GM23338 (cell line): ENCODE measurements at regions not wholly inside any gene's neighbourhood (a gene's known extent, or its start where the extent isn't known, plus 50 kb on each side); places are given as distances from the start of the nearest gene placed in this dataset.

Experiments
- ATAC-seq: fragments of 200-7000 bp; cut with Tn5 transposase; 3 replicates; pipeline ENCODE4 v1.9.1; 2020
- DNase-seq: peaks from one replicate; pipeline ENCODE4 v3.0.0-alpha.2; 2015; ENCODE audit warnings: low spot score
- H2AFZ ChIP-seq: fragments of 200-600 bp; sonication (generic); 2 replicates; pipeline ENCODE4 v1.8.0; 2016; ENCODE audit warnings: antibody characterized with exemption, mild to moderate bottlenecking, moderate library complexity
- H3F3A ChIP-seq: fragments of 200-600 bp; sonication (generic); replicated peaks from 2 replicates; pipeline ENCODE4 v1.8.0; 2017; ENCODE audit warnings: antibody characterized with exemption, mixed run types, low read depth
- H3K27ac ChIP-seq: fragments of 200-600 bp; sonication (generic); 2 replicates; pipeline ENCODE4 v1.6.1; 2016; ENCODE audit warnings: low read depth
- H3K27me3 ChIP-seq: fragments of 200-600 bp; sonication (generic); 2 replicates; pipeline ENCODE4 v1.8.0; 2016; ENCODE audit warnings: mild to moderate bottlenecking, mixed run types, moderate library complexity; ENCODE audit not compliant: insufficient read depth
- H3K36me3 ChIP-seq: fragments of 200-600 bp; sonication (generic); 2 replicates; pipeline ENCODE4 v1.8.0; 2016; ENCODE audit warnings: mild to moderate bottlenecking; ENCODE audit not compliant: insufficient read depth
- H3K4me1 ChIP-seq: fragments of 200-600 bp; sonication (generic); 2 replicates; pipeline ENCODE4 v1.8.0; 2016; ENCODE audit warnings: mild to moderate bottlenecking, moderate library complexity; ENCODE audit not compliant: insufficient read depth
- H3K4me2 ChIP-seq: fragments of 200-600 bp; sonication (generic); 2 replicates; pipeline ENCODE4 v1.7.1; 2017; ENCODE audit warnings: mixed run types
- H3K4me3 ChIP-seq: fragments of 200-600 bp; sonication (generic); 2 replicates; pipeline ENCODE4 v1.6.1; 2016; ENCODE audit warnings: mixed run types
- H3K79me2 ChIP-seq: fragments of 200-600 bp; sonication (generic); replicated peaks from 2 replicates; pipeline ENCODE4 v1.8.0; 2017; ENCODE audit warnings: mild to moderate bottlenecking; ENCODE audit not compliant: insufficient read depth
- H3K9me2 ChIP-seq: fragments of 200-600 bp; sonication (generic); 2 replicates; pipeline ENCODE4 v1.8.0; 2017; ENCODE audit not compliant: insufficient read depth
- H4K20me1 ChIP-seq: fragments of 200-600 bp; sonication (generic); replicated peaks from 2 replicates; pipeline ENCODE4 v1.8.0; 2017; ENCODE audit warnings: mild to moderate bottlenecking; ENCODE audit not compliant: insufficient read depth
- H3K27ac Mint-ChIP-seq: 2 replicates; pipeline ENCODE4 v1.8.0; 2020; ENCODE audit warnings: inconsistent platforms, mild to moderate bottlenecking, moderate library complexity, mixed read lengths
- H3K27me3 Mint-ChIP-seq: 3 replicates; pipeline ENCODE4 v1.8.0; 2022; ENCODE audit warnings: low read depth, mild to moderate bottlenecking, moderate library complexity, mixed read lengths, inconsistent platforms; ENCODE audit not compliant: insufficient read depth, poor library complexity
- H3K36me3 Mint-ChIP-seq: 3 replicates; pipeline ENCODE4 v1.8.0; 2021; ENCODE audit warnings: low read depth, mild to moderate bottlenecking, inconsistent platforms, moderate library complexity, mixed read lengths
- H3K4me1 Mint-ChIP-seq: 3 replicates; pipeline ENCODE4 v1.8.0; 2020; ENCODE audit warnings: mild to moderate bottlenecking, inconsistent platforms, mixed read lengths
- H3K4me3 Mint-ChIP-seq: 3 replicates; pipeline ENCODE4 v1.8.0; 2021; ENCODE audit warnings: moderate library complexity, mild to moderate bottlenecking, inconsistent platforms, mixed read lengths
- H3K9me3 Mint-ChIP-seq: 3 replicates; pipeline ENCODE4 v1.8.0; 2020; ENCODE audit warnings: moderate library complexity, mild to moderate bottlenecking, inconsistent platforms, mixed read lengths
- CREB1 ChIP-seq: fragments of 250-450 bp; sonication (Bioruptor Pico); IDR thresholded peaks from 2 replicates; pipeline ENCODE4 v1.5.0; 2020; ENCODE audit warnings: low read depth, mild to moderate bottlenecking, moderate library complexity
- EZH2 ChIP-seq: fragments of 200-600 bp; sonication (generic); IDR thresholded peaks from one replicate; pipeline ENCODE4 v1.8.0; 2017; ENCODE audit warnings: antibody characterized with exemption, mild to moderate bottlenecking, low read depth; ENCODE audit not compliant: unreplicated experiment
- EZH2phosphoT487 ChIP-seq: fragments of 200-600 bp; sonication (generic); IDR thresholded peaks from one replicate; pipeline ENCODE4 v1.8.1; 2018; ENCODE audit warnings: antibody characterized with exemption; ENCODE audit not compliant: unreplicated experiment
- JUNB ChIP-seq: IDR thresholded peaks from one replicate; pipeline ENCODE4 v1.6.1; 2016; ENCODE audit warnings: antibody characterized with exemption; ENCODE audit not compliant: unreplicated experiment
- NANOG ChIP-seq: IDR thresholded peaks from 2 replicates; pipeline ENCODE4 v1.6.1; 2016; ENCODE audit warnings: antibody characterized with exemption, borderline replicate concordance
- POLR2AphosphoS5 ChIP-seq: IDR thresholded peaks from 2 replicates; pipeline ENCODE4 v1.6.1; 2016; ENCODE audit warnings: antibody characterized with exemption, low read depth
- STAT1 ChIP-seq: IDR thresholded peaks from one replicate; pipeline ENCODE4 v1.6.1; 2016; ENCODE audit warnings: antibody characterized with exemption; ENCODE audit not compliant: unreplicated experiment
- ZNF114 ChIP-seq: fragments of 250-450 bp; sonication (Bioruptor Pico); IDR thresholded peaks from 2 replicates; pipeline ENCODE4 v1.5.0; 2020; ENCODE audit warnings: mild to moderate bottlenecking, moderate library complexity
- ZNF331 ChIP-seq: fragments of 250-450 bp; sonication (Bioruptor Pico); IDR thresholded peaks from 2 replicates; pipeline ENCODE4 v1.5.0; 2020; ENCODE audit warnings: low read depth, mild to moderate bottlenecking, moderate library complexity
- TF ChIP-seq, protein P1 (sequence below): IDR thresholded peaks from one replicate; pipeline ENCODE4 v1.6.1; 2018; ENCODE audit warnings: antibody characterized with exemption; ENCODE audit not compliant: unreplicated experiment
- TF ChIP-seq, protein P2 (sequence below): fragments of 250-450 bp; sonication (Bioruptor Pico); IDR thresholded peaks from 2 replicates; pipeline ENCODE4 v1.5.0; 2020; ENCODE audit warnings: mild to moderate bottlenecking, moderate library complexity
- TF ChIP-seq, protein P3 (sequence below), 2 experiments: fragments of 200-600 bp in 1 of 2; sonication (generic) in 1 of 2; conservative IDR thresholded peaks; 2 replicates each; pipeline versions ENCODE4 v1.5.1 to v1.6.1; 2016 to 2017; ENCODE audit warnings: antibody characterized with exemption in 2 of 2, low read depth in 2 of 2, mild to moderate bottlenecking in 2 of 2, moderate library complexity in 1 of 2
- TF ChIP-seq, protein P4 (sequence below): IDR thresholded peaks from 2 replicates; pipeline ENCODE4 v1.6.1; 2016; ENCODE audit warnings: antibody characterized with exemption

DNA sequence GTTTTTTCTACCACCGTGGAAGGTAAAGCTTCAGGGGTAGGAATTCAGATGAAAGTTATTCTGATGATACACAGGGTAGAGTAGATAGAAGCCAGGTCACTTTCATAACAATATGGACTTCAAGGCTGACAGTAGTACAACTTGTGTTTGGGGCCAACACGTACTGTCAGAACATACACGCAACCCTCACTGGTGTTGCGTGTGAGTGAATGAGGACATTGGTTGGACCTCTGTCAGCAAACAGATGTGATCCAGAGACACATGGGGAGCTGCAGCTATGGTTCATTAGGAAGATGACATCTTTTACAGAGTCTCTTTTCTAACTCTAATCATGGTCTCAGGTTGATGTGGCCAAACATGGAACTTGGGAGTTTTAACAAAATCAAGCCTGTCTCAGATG is 70.1 kb upstream of the MOCS2 start:
- Histone ChIP-seq H3K36me3 (no peaks in the 10 kb centered on the region), H3F3A (no peaks in the 10 kb centered on the region), H3K27me3 (no peaks in the 10 kb centered on the region), H3K4me3 (no peak overlapping the region), H3K9me2 (peaks cover 4% of the 10 kb centered on the region; the same call in 1 of the 2 replicates), H3K79me2 (no peaks in the 10 kb centered on the region), H2AFZ (no peak overlapping the region), H3K4me1 (no peaks in the 10 kb centered on the region), H4K20me1 (no peaks in the 10 kb centered on the region), H3K27ac (no peak overlapping the region), H3K4me2 (no peak overlapping the region)
- Mint-ChIP-seq H3K27me3 (no peaks in the 10 kb centered on the region), H3K36me3 (no peaks in the 10 kb centered on the region), H3K9me3 (no peaks in the 10 kb centered on the region), H3K4me1 (no peaks in the 10 kb centered on the region), H3K4me3 (no peak overlapping the region), H3K27ac (no peak overlapping the region)
- no peak for TF ChIP-seq CREB1 (CRISPR knock-in tag)
- TF ChIP-seq NANOG = no peak
- no peak for TF ChIP-seq ZNF114
- TF ChIP-seq, protein P1, sequence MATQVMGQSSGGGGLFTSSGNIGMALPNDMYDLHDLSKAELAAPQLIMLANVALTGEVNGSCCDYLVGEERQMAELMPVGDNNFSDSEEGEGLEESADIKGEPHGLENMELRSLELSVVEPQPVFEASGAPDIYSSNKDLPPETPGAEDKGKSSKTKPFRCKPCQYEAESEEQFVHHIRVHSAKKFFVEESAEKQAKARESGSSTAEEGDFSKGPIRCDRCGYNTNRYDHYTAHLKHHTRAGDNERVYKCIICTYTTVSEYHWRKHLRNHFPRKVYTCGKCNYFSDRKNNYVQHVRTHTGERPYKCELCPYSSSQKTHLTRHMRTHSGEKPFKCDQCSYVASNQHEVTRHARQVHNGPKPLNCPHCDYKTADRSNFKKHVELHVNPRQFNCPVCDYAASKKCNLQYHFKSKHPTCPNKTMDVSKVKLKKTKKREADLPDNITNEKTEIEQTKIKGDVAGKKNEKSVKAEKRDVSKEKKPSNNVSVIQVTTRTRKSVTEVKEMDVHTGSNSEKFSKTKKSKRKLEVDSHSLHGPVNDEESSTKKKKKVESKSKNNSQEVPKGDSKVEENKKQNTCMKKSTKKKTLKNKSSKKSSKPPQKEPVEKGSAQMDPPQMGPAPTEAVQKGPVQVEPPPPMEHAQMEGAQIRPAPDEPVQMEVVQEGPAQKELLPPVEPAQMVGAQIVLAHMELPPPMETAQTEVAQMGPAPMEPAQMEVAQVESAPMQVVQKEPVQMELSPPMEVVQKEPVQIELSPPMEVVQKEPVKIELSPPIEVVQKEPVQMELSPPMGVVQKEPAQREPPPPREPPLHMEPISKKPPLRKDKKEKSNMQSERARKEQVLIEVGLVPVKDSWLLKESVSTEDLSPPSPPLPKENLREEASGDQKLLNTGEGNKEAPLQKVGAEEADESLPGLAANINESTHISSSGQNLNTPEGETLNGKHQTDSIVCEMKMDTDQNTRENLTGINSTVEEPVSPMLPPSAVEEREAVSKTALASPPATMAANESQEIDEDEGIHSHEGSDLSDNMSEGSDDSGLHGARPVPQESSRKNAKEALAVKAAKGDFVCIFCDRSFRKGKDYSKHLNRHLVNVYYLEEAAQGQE = no peak
- TF ChIP-seq, protein P2, sequence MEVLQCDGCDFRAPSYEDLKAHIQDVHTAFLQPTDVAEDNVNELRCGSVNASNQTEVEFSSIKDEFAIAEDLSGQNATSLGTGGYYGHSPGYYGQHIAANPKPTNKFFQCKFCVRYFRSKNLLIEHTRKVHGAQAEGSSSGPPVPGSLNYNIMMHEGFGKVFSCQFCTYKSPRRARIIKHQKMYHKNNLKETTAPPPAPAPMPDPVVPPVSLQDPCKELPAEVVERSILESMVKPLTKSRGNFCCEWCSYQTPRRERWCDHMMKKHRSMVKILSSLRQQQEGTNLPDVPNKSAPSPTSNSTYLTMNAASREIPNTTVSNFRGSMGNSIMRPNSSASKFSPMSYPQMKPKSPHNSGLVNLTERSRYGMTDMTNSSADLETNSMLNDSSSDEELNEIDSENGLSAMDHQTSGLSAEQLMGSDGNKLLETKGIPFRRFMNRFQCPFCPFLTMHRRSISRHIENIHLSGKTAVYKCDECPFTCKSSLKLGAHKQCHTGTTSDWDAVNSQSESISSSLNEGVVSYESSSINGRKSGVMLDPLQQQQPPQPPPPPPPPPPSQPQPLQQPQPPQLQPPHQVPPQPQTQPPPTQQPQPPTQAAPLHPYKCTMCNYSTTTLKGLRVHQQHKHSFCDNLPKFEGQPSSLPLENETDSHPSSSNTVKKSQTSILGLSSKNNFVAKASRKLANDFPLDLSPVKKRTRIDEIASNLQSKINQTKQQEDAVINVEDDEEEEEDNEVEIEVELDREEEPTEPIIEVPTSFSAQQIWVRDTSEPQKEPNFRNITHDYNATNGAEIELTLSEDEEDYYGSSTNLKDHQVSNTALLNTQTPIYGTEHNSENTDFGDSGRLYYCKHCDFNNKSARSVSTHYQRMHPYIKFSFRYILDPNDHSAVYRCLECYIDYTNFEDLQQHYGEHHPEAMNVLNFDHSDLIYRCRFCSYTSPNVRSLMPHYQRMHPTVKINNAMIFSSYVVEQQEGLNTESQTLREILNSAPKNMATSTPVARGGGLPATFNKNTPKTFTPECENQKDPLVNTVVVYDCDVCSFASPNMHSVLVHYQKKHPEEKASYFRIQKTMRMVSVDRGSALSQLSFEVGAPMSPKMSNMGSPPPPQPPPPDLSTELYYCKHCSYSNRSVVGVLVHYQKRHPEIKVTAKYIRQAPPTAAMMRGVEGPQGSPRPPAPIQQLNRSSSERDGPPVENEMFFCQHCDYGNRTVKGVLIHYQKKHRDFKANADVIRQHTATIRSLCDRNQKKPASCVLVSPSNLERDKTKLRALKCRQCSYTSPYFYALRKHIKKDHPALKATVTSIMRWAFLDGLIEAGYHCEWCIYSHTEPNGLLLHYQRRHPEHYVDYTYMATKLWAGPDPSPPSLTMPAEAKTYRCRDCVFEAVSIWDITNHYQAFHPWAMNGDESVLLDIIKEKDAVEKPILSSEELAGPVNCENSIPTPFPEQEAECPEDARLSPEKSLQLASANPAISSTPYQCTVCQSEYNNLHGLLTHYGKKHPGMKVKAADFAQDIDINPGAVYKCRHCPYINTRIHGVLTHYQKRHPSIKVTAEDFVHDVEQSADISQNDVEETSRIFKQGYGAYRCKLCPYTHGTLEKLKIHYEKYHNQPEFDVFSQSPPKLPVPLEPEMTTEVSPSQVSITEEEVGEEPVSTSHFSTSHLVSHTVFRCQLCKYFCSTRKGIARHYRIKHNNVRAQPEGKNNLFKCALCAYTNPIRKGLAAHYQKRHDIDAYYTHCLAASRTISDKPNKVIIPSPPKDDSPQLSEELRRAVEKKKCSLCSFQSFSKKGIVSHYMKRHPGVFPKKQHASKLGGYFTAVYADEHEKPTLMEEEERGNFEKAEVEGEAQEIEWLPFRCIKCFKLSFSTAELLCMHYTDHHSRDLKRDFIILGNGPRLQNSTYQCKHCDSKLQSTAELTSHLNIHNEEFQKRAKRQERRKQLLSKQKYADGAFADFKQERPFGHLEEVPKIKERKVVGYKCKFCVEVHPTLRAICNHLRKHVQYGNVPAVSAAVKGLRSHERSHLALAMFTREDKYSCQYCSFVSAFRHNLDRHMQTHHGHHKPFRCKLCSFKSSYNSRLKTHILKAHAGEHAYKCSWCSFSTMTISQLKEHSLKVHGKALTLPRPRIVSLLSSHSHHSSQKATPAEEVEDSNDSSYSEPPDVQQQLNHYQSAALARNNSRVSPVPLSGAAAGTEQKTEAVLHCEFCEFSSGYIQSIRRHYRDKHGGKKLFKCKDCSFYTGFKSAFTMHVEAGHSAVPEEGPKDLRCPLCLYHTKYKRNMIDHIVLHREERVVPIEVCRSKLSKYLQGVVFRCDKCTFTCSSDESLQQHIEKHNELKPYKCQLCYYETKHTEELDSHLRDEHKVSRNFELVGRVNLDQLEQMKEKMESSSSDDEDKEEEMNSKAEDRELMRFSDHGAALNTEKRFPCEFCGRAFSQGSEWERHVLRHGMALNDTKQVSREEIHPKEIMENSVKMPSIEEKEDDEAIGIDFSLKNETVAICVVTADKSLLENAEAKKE (CRISPR knock-in tag) = no peak
- no peak for TF ChIP-seq POLR2AphosphoS5
- TF ChIP-seq EZH2 = no peak
- no peak for TF ChIP-seq ZNF331 (CRISPR knock-in tag)
- no peak for TF ChIP-seq JUNB
- TF ChIP-seq, protein P3, sequence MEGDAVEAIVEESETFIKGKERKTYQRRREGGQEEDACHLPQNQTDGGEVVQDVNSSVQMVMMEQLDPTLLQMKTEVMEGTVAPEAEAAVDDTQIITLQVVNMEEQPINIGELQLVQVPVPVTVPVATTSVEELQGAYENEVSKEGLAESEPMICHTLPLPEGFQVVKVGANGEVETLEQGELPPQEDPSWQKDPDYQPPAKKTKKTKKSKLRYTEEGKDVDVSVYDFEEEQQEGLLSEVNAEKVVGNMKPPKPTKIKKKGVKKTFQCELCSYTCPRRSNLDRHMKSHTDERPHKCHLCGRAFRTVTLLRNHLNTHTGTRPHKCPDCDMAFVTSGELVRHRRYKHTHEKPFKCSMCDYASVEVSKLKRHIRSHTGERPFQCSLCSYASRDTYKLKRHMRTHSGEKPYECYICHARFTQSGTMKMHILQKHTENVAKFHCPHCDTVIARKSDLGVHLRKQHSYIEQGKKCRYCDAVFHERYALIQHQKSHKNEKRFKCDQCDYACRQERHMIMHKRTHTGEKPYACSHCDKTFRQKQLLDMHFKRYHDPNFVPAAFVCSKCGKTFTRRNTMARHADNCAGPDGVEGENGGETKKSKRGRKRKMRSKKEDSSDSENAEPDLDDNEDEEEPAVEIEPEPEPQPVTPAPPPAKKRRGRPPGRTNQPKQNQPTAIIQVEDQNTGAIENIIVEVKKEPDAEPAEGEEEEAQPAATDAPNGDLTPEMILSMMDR (conservative IDR thresholded peaks at IDR 0.05; ENCODE audit: low read depth in 2 of 2) = no peak
- no peak for TF ChIP-seq EZH2phosphoT487
- TF ChIP-seq, protein P4, sequence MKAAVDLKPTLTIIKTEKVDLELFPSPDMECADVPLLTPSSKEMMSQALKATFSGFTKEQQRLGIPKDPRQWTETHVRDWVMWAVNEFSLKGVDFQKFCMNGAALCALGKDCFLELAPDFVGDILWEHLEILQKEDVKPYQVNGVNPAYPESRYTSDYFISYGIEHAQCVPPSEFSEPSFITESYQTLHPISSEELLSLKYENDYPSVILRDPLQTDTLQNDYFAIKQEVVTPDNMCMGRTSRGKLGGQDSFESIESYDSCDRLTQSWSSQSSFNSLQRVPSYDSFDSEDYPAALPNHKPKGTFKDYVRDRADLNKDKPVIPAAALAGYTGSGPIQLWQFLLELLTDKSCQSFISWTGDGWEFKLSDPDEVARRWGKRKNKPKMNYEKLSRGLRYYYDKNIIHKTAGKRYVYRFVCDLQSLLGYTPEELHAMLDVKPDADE = no peak
- no peak for TF ChIP-seq STAT1
- DNase-seq (no peak), ATAC-seq (no peak)
